Left lung (tissue), 4 donors: ENCODE measurements at regions not wholly inside any gene's neighbourhood (a gene's known extent, or its start where the extent isn't known, plus 50 kb on each side); places are given as distances from the start of the nearest gene placed in this dataset.

ENCODE experiments used
- ATAC-seq: fragments of 200-7000 bp; cut with Tn5 transposase; one replicate; pipeline ENCODE4 v1.9.1; 2020; ENCODE audit warnings: moderate library complexity
- DNase-seq, 4 donors: peaks; one replicate each; pipeline ENCODE4 v3.0.0-alpha.2; 2013 to 2020
- H3K27ac ChIP-seq, 2 donors: fragments of 200-600 bp; sonication (generic) in 1 of 2; one replicate each; pipeline versions ENCODE4 v1.5.0 to v1.8.0; 2020 to 2021
- H3K27me3 ChIP-seq, 2 donors: fragments of 200-600 bp; sonication (generic) in 1 of 2; one replicate each; pipeline versions ENCODE4 v1.5.0 to v1.8.0; 2020 to 2021
- H3K36me3 ChIP-seq, 2 donors: fragments of 200-600 bp; sonication (generic) in 1 of 2; one replicate each; pipeline versions ENCODE4 v1.5.0 to v1.8.0; 2020 to 2021
- H3K4me1 ChIP-seq, 2 donors: fragments of 200-600 bp; one replicate each; pipeline ENCODE4 v1.8.0; 2021
- H3K4me3 ChIP-seq, 2 donors: fragments of 200-600 bp; sonication (generic) in 1 of 2; one replicate each; pipeline versions ENCODE4 v1.5.0 to v1.8.0; 2020 to 2021; ENCODE audit warnings: mild to moderate bottlenecking in 1 of 2
- H3K9me3 ChIP-seq, 2 donors: fragments of 200-600 bp; sonication (generic) in 1 of 2; one replicate each; pipeline versions ENCODE4 v1.5.0 to v1.8.0; 2020 to 2021
- intact Hi-C, 2 donors: fragments of 100-400 bp; cut with DNase I; formaldehyde crosslinking; loops; one replicate each; pipeline versions ENCODE4 v1.11.2 to v1.14.2; 2022
- TF ChIP-seq, protein P1 (sequence below), 2 donors: fragments of 200-600 bp; sonication (generic) in 1 of 2; IDR thresholded peaks; one replicate each; pipeline versions ENCODE4 v1.5.0 to v1.8.0; 2021; ENCODE audit warnings: antibody characterized with exemption in 2 of 2
- donor health status: DM: no; HTN: yes; CAD: no.
- donor health status: DM: no; HTN: no; CAD: no.

- no peaks in the 10 kb centered on the region for H3K9me3 ChIP-seq
- H3K36me3 ChIP-seq: no peaks in the 10 kb centered on the region
- DNase-seq (no peak), ATAC-seq (no peak)
- H3K4me3 ChIP-seq: no peak overlapping the region
- H3K27me3 ChIP-seq: no peaks in the 10 kb centered on the region
- intact Hi-C loops: no loop called here
- TF ChIP-seq, protein P1, sequence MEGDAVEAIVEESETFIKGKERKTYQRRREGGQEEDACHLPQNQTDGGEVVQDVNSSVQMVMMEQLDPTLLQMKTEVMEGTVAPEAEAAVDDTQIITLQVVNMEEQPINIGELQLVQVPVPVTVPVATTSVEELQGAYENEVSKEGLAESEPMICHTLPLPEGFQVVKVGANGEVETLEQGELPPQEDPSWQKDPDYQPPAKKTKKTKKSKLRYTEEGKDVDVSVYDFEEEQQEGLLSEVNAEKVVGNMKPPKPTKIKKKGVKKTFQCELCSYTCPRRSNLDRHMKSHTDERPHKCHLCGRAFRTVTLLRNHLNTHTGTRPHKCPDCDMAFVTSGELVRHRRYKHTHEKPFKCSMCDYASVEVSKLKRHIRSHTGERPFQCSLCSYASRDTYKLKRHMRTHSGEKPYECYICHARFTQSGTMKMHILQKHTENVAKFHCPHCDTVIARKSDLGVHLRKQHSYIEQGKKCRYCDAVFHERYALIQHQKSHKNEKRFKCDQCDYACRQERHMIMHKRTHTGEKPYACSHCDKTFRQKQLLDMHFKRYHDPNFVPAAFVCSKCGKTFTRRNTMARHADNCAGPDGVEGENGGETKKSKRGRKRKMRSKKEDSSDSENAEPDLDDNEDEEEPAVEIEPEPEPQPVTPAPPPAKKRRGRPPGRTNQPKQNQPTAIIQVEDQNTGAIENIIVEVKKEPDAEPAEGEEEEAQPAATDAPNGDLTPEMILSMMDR (IDR thresholded peaks at IDR 0.05): no peak
- no peak overlapping the region for H3K27ac ChIP-seq
- no peaks in the 10 kb centered on the region for H3K4me1 ChIP-seq
Observed at GRCh38 chr3:130596484-130596883, 79.5 kb downstream of the COL6A6 start.

- Histone ChIP-seq H3K9me3 (peaks cover 0 to 6% of the 10 kb centered on the region in 2 donors), H3K36me3 (no peaks in the 10 kb centered on the region), H3K4me1 (no peaks in the 10 kb centered on the region), H3K27me3 (no peaks in the 10 kb centered on the region), H3K4me3 (no peak overlapping the region), H3K27ac (no peak overlapping the region)
- intact Hi-C loops: no loop called here
- ATAC-seq (no peak), DNase-seq (no peak)
- TF ChIP-seq, protein P1 (IDR thresholded peaks at IDR 0.05): no peak
Observed at GRCh38 chr3:130601442-130601971, 84.5 kb downstream of the COL6A6 start.

GRCh38 chr3:130604806-130605205, 87.8 kb downstream of the COL6A6 start:
- Histone ChIP-seq H3K36me3 (no peaks in the 10 kb centered on the region), H3K4me3 (no peak overlapping the region), H3K4me1 (no peaks in the 10 kb centered on the region), H3K9me3 (peaks cover 0 to 24% of the 10 kb centered on the region in 2 donors), H3K27me3 (no peaks in the 10 kb centered on the region), H3K27ac (no peak overlapping the region)
- ATAC-seq: no peak
- intact Hi-C loops: no loop called here
- DNase-seq: no peak
- TF ChIP-seq, protein P1 (IDR thresholded peaks at IDR 0.05): no peak

- H3K36me3 ChIP-seq: no peaks in the 10 kb centered on the region
- H3K4me3 ChIP-seq: no peak overlapping the region
- no peak overlapping the region for H3K27ac ChIP-seq
- H3K9me3 ChIP-seq: peaks cover 0 to 24% of the 10 kb centered on the region in 2 donors
- H3K27me3 ChIP-seq: no peaks in the 10 kb centered on the region
- intact Hi-C loops: no loop called here
- TF ChIP-seq, protein P1 (IDR thresholded peaks at IDR 0.05): no peak
- ATAC-seq (no peak), DNase-seq (no peak)
- H3K4me1 ChIP-seq: no peaks in the 10 kb centered on the region
Observed at GRCh38 chr3:130606336-130606735, 89.4 kb downstream of the COL6A6 start.

- Histone ChIP-seq H3K27ac (no peak overlapping the region), H3K9me3 (peaks cover 0 to 24% of the 10 kb centered on the region in 2 donors), H3K36me3 (no peaks in the 10 kb centered on the region), H3K4me3 (no peak overlapping the region), H3K4me1 (no peaks in the 10 kb centered on the region), H3K27me3 (no peaks in the 10 kb centered on the region)
- ATAC-seq: no peak
- intact Hi-C loops: no loop called here
- TF ChIP-seq, protein P1 (IDR thresholded peaks at IDR 0.05): no peak
- no peak for DNase-seq
Observed at GRCh38 chr3:130607553-130608154, 90.7 kb downstream of the COL6A6 start.
